IPS-18a (cell line): ENCODE measurements at regions not wholly inside any gene's neighbourhood (a gene's known extent, or its start where the extent isn't known, plus 50 kb on each side); places are given as distances from the start of the nearest gene placed in this dataset.
A peak's percentile ranks its signal among the peaks of the same experiment; 100 is the strongest.

ENCODE experiments used
- H3K27ac ChIP-seq: one replicate; pipeline ENCODE4 v1.5.1; 2013; ENCODE audit warnings: low read length
- H3K27me3 ChIP-seq: one replicate; pipeline ENCODE4 v1.6.1; 2013; ENCODE audit warnings: mild to moderate bottlenecking, low read length; ENCODE audit not compliant: control insufficient read depth, insufficient read depth
- H3K36me3 ChIP-seq: one replicate; pipeline ENCODE4 v1.6.1; 2013; ENCODE audit warnings: low read depth, low read length; ENCODE audit not compliant: control insufficient read depth
- H3K4me1 ChIP-seq: one replicate; pipeline ENCODE4 v1.6.1; 2013; ENCODE audit warnings: low read depth, low read length; ENCODE audit not compliant: control insufficient read depth
- H3K4me3 ChIP-seq: one replicate; pipeline ENCODE4 v1.5.1; 2013; ENCODE audit warnings: low read length
- H3K9ac ChIP-seq: one replicate; pipeline ENCODE4 v1.6.1; 2013; ENCODE audit warnings: mild to moderate bottlenecking, low read length, moderate library complexity
- H3K9me3 ChIP-seq: one replicate; pipeline ENCODE4 v1.6.1; 2013; ENCODE audit warnings: low read depth, low read length; ENCODE audit not compliant: control insufficient read depth

- Histone ChIP-seq H3K4me1 (no peaks in the 10 kb centered on the region), H3K27me3 (no peaks in the 10 kb centered on the region), H3K27ac (no peak overlapping the region), H3K4me3 (no peak overlapping the region), H3K9ac (no peak overlapping the region), H3K9me3 (no peaks in the 10 kb centered on the region), H3K36me3 (no peaks in the 10 kb centered on the region)
These were observed 263.7 kb downstream of the CEMIP2 start for GRCh38 chr9:71504636-71505035.

GRCh38 chr9:71498691-71499090 is 269.6 kb downstream of the CEMIP2 start:
- H3K27ac ChIP-seq: no peak overlapping the region
- H3K27me3 ChIP-seq: no peaks in the 10 kb centered on the region
- no peaks in the 10 kb centered on the region for H3K9me3 ChIP-seq
- H3K4me1 ChIP-seq: no peaks in the 10 kb centered on the region
- no peak overlapping the region for H3K9ac ChIP-seq
- no peaks in the 10 kb centered on the region for H3K36me3 ChIP-seq
- H3K4me3 ChIP-seq: no peak overlapping the region

GRCh38 chr9:71490810-71491209 is 277.5 kb downstream of the CEMIP2 start:
- no peaks in the 10 kb centered on the region for H3K36me3 ChIP-seq

GRCh38 chr9:71487061-71487460 is 281.3 kb downstream of the CEMIP2 start:
- H3K27ac ChIP-seq: no peak overlapping the region
- no peaks in the 10 kb centered on the region for H3K36me3 ChIP-seq
- no peaks in the 10 kb centered on the region for H3K4me1 ChIP-seq
- H3K9ac ChIP-seq: no peak overlapping the region
- H3K4me3 ChIP-seq: no peak overlapping the region
- H3K27me3 ChIP-seq: no peaks in the 10 kb centered on the region
- no peaks in the 10 kb centered on the region for H3K9me3 ChIP-seq

More at GRCh38 chr9:71490810-71491209, 277.5 kb downstream of the CEMIP2 start:
- H3K27me3 ChIP-seq: no peaks in the 10 kb centered on the region
- no peaks in the 10 kb centered on the region for H3K4me1 ChIP-seq
- H3K27ac ChIP-seq: no peak overlapping the region
- no peaks in the 10 kb centered on the region for H3K9me3 ChIP-seq
- H3K9ac ChIP-seq: no peak overlapping the region
- no peak overlapping the region for H3K4me3 ChIP-seq

- no peak overlapping the region for H3K9ac ChIP-seq
- no peaks in the 10 kb centered on the region for H3K27me3 ChIP-seq
- no peak overlapping the region for H3K27ac ChIP-seq
- no peaks in the 10 kb centered on the region for H3K4me1 ChIP-seq
- H3K4me3 ChIP-seq: no peak overlapping the region
- no peaks in the 10 kb centered on the region for H3K9me3 ChIP-seq
- H3K36me3 ChIP-seq: no peaks in the 10 kb centered on the region
These were observed 283.0 kb downstream of the CEMIP2 start for GRCh38 chr9:71485326-71485725.

- Histone ChIP-seq H3K4me1 (no peaks in the 10 kb centered on the region), H3K27me3 (no peaks in the 10 kb centered on the region), H3K9me3 (no peaks in the 10 kb centered on the region), H3K4me3 (no peak overlapping the region), H3K36me3 (no peaks in the 10 kb centered on the region), H3K27ac (no peak overlapping the region), H3K9ac (no peak overlapping the region)
These were observed 284.9 kb downstream of the CEMIP2 start for GRCh38 chr9:71483436-71483835.

GRCh38 chr9:71479621-71480020 is 288.7 kb downstream of the CEMIP2 start:
- Histone ChIP-seq H3K27me3 (no peaks in the 10 kb centered on the region), H3K36me3 (no peaks in the 10 kb centered on the region), H3K4me3 (no peak overlapping the region), H3K9ac (no peak overlapping the region), H3K9me3 (no peaks in the 10 kb centered on the region), H3K27ac (no peak overlapping the region), H3K4me1 (no peaks in the 10 kb centered on the region)

- Histone ChIP-seq H3K27ac (no peak overlapping the region), H3K4me3 (no peak overlapping the region), H3K4me1 (no peaks in the 10 kb centered on the region), H3K9ac (no peak overlapping the region), H3K27me3 (no peaks in the 10 kb centered on the region), H3K36me3 (no peaks in the 10 kb centered on the region), H3K9me3 (no peaks in the 10 kb centered on the region)
These were observed 295.9 kb downstream of the CEMIP2 start for GRCh38 chr9:71472400-71472799.

GRCh38 chr9:71465392-71465791 is 302.9 kb downstream of the CEMIP2 start:
- H3K27ac ChIP-seq: no peak overlapping the region
- no peaks in the 10 kb centered on the region for H3K36me3 ChIP-seq
- no peak overlapping the region for H3K9ac ChIP-seq
- H3K27me3 ChIP-seq: no peaks in the 10 kb centered on the region
- H3K9me3 ChIP-seq: no peaks in the 10 kb centered on the region
- no peaks in the 10 kb centered on the region for H3K4me1 ChIP-seq
- no peak overlapping the region for H3K4me3 ChIP-seq

GRCh38 chr9:71459082-71459481 is 309.2 kb downstream of the CEMIP2 start:
- Histone ChIP-seq H3K4me1 (peaks cover 18% of the 10 kb centered on the region), H3K27me3 (no peaks in the 10 kb centered on the region), H3K9ac (no peak overlapping the region)

GRCh38 chr9:71446473-71447411 is 321.6 kb downstream of the CEMIP2 start:
- Histone ChIP-seq H3K27ac (no peak overlapping the region), H3K9ac (peak overlapping the region; percentile 58), H3K9me3 (no peaks in the 10 kb centered on the region), H3K27me3 (peaks cover 15% of the 10 kb centered on the region), H3K4me3 (peak overlapping the region; percentile 80), H3K36me3 (no peaks in the 10 kb centered on the region), H3K4me1 (peaks cover 22% of the 10 kb centered on the region)

More at GRCh38 chr9:71459082-71459481, 309.2 kb downstream of the CEMIP2 start:
- H3K36me3 ChIP-seq: no peaks in the 10 kb centered on the region
- no peaks in the 10 kb centered on the region for H3K9me3 ChIP-seq
- no peak overlapping the region for H3K27ac ChIP-seq
- H3K4me3 ChIP-seq: no peak overlapping the region

GRCh38 chr9:71446106-71446472 is 322.2 kb downstream of the CEMIP2 start:
- H3K4me3 ChIP-seq: peak overlapping the region; percentile 80
- H3K36me3 ChIP-seq: no peaks in the 10 kb centered on the region

More at GRCh38 chr9:71446106-71446472, 322.2 kb downstream of the CEMIP2 start:
- Histone ChIP-seq H3K9me3 (no peaks in the 10 kb centered on the region), H3K9ac (peak overlapping the region; percentile 18), H3K4me1 (peaks cover 28% of the 10 kb centered on the region), H3K27me3 (peaks cover 15% of the 10 kb centered on the region), H3K27ac (no peak overlapping the region)
